ENCODE measurements at regions not wholly inside any gene's neighbourhood (a gene's known extent, or its start where the extent isn't known, plus 50 kb on each side); places are given as distances from the start of the nearest gene placed in this dataset.

GRCh38 chr21:40901691-40902090, 54.7 kb upstream of the DSCAM start:
- in situ Hi-C loops (cut with MboI; ENCODE audit: low sequenced_read_pairs), result no loop called here

GRCh38 chr21:40902299-40902698, 55.3 kb upstream of the DSCAM start:
- in situ Hi-C loops (cut with MboI; ENCODE audit: low sequenced_read_pairs), result no loop called here

- in situ Hi-C loops (cut with MboI; ENCODE audit: low sequenced_read_pairs), result no loop called here
Measured at GRCh38 chr21:40902993-40903392, 56.0 kb upstream of the DSCAM start.

- in situ Hi-C loops (cut with MboI; ENCODE audit: low sequenced_read_pairs), result no loop called here
Measured at GRCh38 chr21:40905251-40905650, 58.3 kb upstream of the DSCAM start.

GRCh38 chr21:40912375-40912774, 65.4 kb upstream of the DSCAM start:
- in situ Hi-C loops (cut with MboI; ENCODE audit: low sequenced_read_pairs), result no loop called here

- in situ Hi-C loops (cut with MboI; ENCODE audit: low sequenced_read_pairs), result no loop called here
Measured at GRCh38 chr21:40915114-40915513, 68.2 kb upstream of the DSCAM start.

- in situ Hi-C loops (cut with MboI; ENCODE audit: low sequenced_read_pairs), result no loop called here
Measured at GRCh38 chr21:40923407-40923806, 76.4 kb upstream of the DSCAM start.

GRCh38 chr21:40923901-40924300, 76.9 kb upstream of the DSCAM start:
- in situ Hi-C loops (cut with MboI; ENCODE audit: low sequenced_read_pairs), result no loop called here

- in situ Hi-C loops (cut with MboI; ENCODE audit: low sequenced_read_pairs), result no loop called here
Measured at GRCh38 chr21:40924641-40925040, 77.7 kb upstream of the DSCAM start.

GRCh38 chr21:40926238-40926637, 79.3 kb upstream of the DSCAM start:
- in situ Hi-C loops (cut with MboI; ENCODE audit: low sequenced_read_pairs), result no loop called here

GRCh38 chr21:40929833-40930232, 82.9 kb upstream of the DSCAM start:
- in situ Hi-C loops (cut with MboI; ENCODE audit: low sequenced_read_pairs), result no loop called here

- in situ Hi-C loops (cut with MboI; ENCODE audit: low sequenced_read_pairs), result no loop called here
Measured at GRCh38 chr21:40931197-40931596, 84.2 kb upstream of the DSCAM start.

- in situ Hi-C loops (cut with MboI; ENCODE audit: low sequenced_read_pairs), result no loop called here
Measured at GRCh38 chr21:40936178-40936577, 89.2 kb upstream of the DSCAM start.

- in situ Hi-C loops (cut with MboI; ENCODE audit: low sequenced_read_pairs), result no loop called here
Measured at GRCh38 chr21:40936771-40937261, 89.9 kb upstream of the DSCAM start.

- in situ Hi-C loops (cut with MboI; ENCODE audit: low sequenced_read_pairs), result no loop called here
Measured at GRCh38 chr21:40938078-40938477, 91.1 kb upstream of the DSCAM start.

GRCh38 chr21:40938611-40939010, 91.7 kb upstream of the DSCAM start:
- in situ Hi-C loops (cut with MboI; ENCODE audit: low sequenced_read_pairs), result no loop called here

- in situ Hi-C loops (cut with MboI; ENCODE audit: low sequenced_read_pairs), result no loop called here
Measured at GRCh38 chr21:40947713-40948112, 100.8 kb upstream of the DSCAM start.

- in situ Hi-C loops (cut with MboI; ENCODE audit: low sequenced_read_pairs), result no loop called here
Measured at GRCh38 chr21:40950970-40951369, 104.0 kb upstream of the DSCAM start.

GRCh38 chr21:40952551-40953323, 105.8 kb upstream of the DSCAM start:
- in situ Hi-C loops (cut with MboI; ENCODE audit: low sequenced_read_pairs), result no loop called here

GRCh38 chr21:40964691-40965090, 117.7 kb upstream of the DSCAM start:
- in situ Hi-C loops (cut with MboI; ENCODE audit: low sequenced_read_pairs), result no loop called here

GRCh38 chr21:40967771-40968170, 120.8 kb upstream of the DSCAM start:
- in situ Hi-C loops (cut with MboI; ENCODE audit: low sequenced_read_pairs), result no loop called here

GRCh38 chr21:40972151-40972550, 125.2 kb upstream of the DSCAM start:
- in situ Hi-C loops (cut with MboI; ENCODE audit: low sequenced_read_pairs), result no loop called here
